Caco-2 (cell line): ENCODE measurements at regions not wholly inside any gene's neighbourhood (a gene's known extent, or its start where the extent isn't known, plus 50 kb on each side); places are given as distances from the start of the nearest gene placed in this dataset.

Experiments used
- BruUV-seq: library from RNA; stranded (reverse); fragments of 400-500 nt; replicated peaks from 2 replicates; lab custom pipeline; 2021; lab: Mats Ljungman, UMichigan
- CTCF ChIA-PET: fragments of 300-600 bp; sonication (Branson Sonifier 250); formaldehyde crosslinking; loops from one replicate; lab custom pipeline; 2022; ENCODE audit warnings: antibody characterized with exemption; lab: Charles Lee
- POLR2A ChIA-PET: fragments of 300-600 bp; sonication (Branson Sonifier 250); formaldehyde crosslinking; loops from one replicate; lab custom pipeline; 2022; ENCODE audit warnings: antibody characterized with exemption; lab: Charles Lee
- DNase-seq, 2 experiments: peaks; one replicate each; pipeline versions ENCODE4 v3.0.0 to v3.0.0-alpha.2; 2020 to 2022
- H3K27me3 ChIP-seq: replicated peaks from 2 replicates; pipeline ENCODE4 v1.6.0; 2011; ENCODE audit warnings: low read length; ENCODE audit not compliant: control insufficient read depth, insufficient read depth
- H3K36me3 ChIP-seq: 2 replicates; pipeline ENCODE4 v1.5.1; 2011; ENCODE audit warnings: low read length; ENCODE audit not compliant: control insufficient read depth, insufficient read depth
- H3K4me1 ChIP-seq: fragments of 250-450 bp; sonication (Bioruptor Pico); 2 replicates; pipeline ENCODE4 v1.5.1; 2020; ENCODE audit warnings: mild to moderate bottlenecking
- H3K4me3 ChIP-seq: 2 replicates; pipeline ENCODE4 v1.5.1; 2011; ENCODE audit warnings: low read depth, mild to moderate bottlenecking, control low read depth, low read length
- H3K9me3 ChIP-seq: fragments of 250-450 bp; sonication (Bioruptor Pico); 2 replicates; pipeline ENCODE4 v1.5.1; 2020; ENCODE audit warnings: mild to moderate bottlenecking, moderate library complexity
- H3K27ac Mint-ChIP-seq: one replicate; pipeline ENCODE4 v1.8.0; 2022; ENCODE audit warnings: mixed read lengths; ENCODE audit not compliant: unreplicated experiment
- H3K27me3 Mint-ChIP-seq: one replicate; pipeline ENCODE4 v1.8.0; 2022; ENCODE audit warnings: mixed read lengths; ENCODE audit not compliant: insufficient read depth, unreplicated experiment
- H3K36me3 Mint-ChIP-seq: one replicate; pipeline ENCODE4 v1.8.0; 2022; ENCODE audit warnings: mild to moderate bottlenecking, mixed read lengths; ENCODE audit not compliant: insufficient read depth, unreplicated experiment
- H3K4me1 Mint-ChIP-seq: one replicate; pipeline ENCODE4 v1.8.0; 2022; ENCODE audit warnings: low read depth, mixed read lengths; ENCODE audit not compliant: unreplicated experiment
- H3K4me3 Mint-ChIP-seq: one replicate; pipeline ENCODE4 v1.8.0; 2022; ENCODE audit warnings: mild to moderate bottlenecking, moderate library complexity, mixed read lengths; ENCODE audit not compliant: unreplicated experiment
- H3K9me3 Mint-ChIP-seq: one replicate; pipeline ENCODE4 v1.8.0; 2022; ENCODE audit warnings: mixed read lengths; ENCODE audit not compliant: unreplicated experiment
- CTCF ChIP-seq, 2 experiments: fragments of 200-600 bp in 1 of 2; IDR thresholded peaks; 1 replicate in 1 of 2; 2 replicates in 1 of 2; pipeline versions ENCODE4 v1.5.1 to v1.8.0; 2011 to 2022; ENCODE audit warnings: antibody characterized with exemption in 1 of 2, control low read depth in 1 of 2, inconsistent platforms in 1 of 2, low read depth in 1 of 2, low read length in 1 of 2, mild to moderate bottlenecking in 1 of 2, moderate library complexity in 1 of 2; ENCODE audit not compliant: insufficient read depth in 1 of 2, severe bottlenecking in 1 of 2, unreplicated experiment in 1 of 2
- intact Hi-C: fragments of 100-400 bp; cut with micrococcal nuclease; formaldehyde crosslinking; loops from one replicate; pipeline ENCODE4 v1.10.0; 2022; ENCODE audit not compliant: unreplicated experiment

GRCh38 chr6:16989382-16989781 is 112.5 kb upstream of the STMND1 start:
- H3K4me3 Mint-ChIP-seq, result no peak overlapping the region
- no peaks in the 10 kb centered on the region for H3K36me3 Mint-ChIP-seq
- no peak overlapping the region for H3K27ac Mint-ChIP-seq
- intact Hi-C loops, result no loop called here
- POLR2A ChIA-PET, result no interaction called here
- H3K27me3 Mint-ChIP-seq, result peaks cover 24% of the 10 kb centered on the region
- no TSS peak for BruUV-seq
- Histone ChIP-seq H3K27me3 (no peaks in the 10 kb centered on the region; the same call in 1 of the 2 replicates), H3K4me1 (no peaks in the 10 kb centered on the region), H3K9me3 (no peaks in the 10 kb centered on the region), H3K4me3 (no peak overlapping the region), H3K36me3 (no peaks in the 10 kb centered on the region)
- H3K4me1 Mint-ChIP-seq, result no peaks in the 10 kb centered on the region
- no peak for TF ChIP-seq CTCF (IDR thresholded peaks at IDR 0.05; ENCODE audit: insufficient read depth in 1 of 2, low read depth in 1 of 2, low read length in 1 of 2, severe bottlenecking in 1 of 2, unreplicated experiment in 1 of 2)
- DNase-seq, result no peak
- no peaks in the 10 kb centered on the region for H3K9me3 Mint-ChIP-seq
- CTCF ChIA-PET, result no interaction called here

GRCh38 chr6:16987996-16988395 is 113.9 kb upstream of the STMND1 start:
- no peak overlapping the region for H3K4me3 Mint-ChIP-seq
- intact Hi-C loops, result no loop called here
- BruUV-seq, result no TSS peak
- ChIA-PET CTCF (no interaction called here), POLR2A (no interaction called here)
- Histone ChIP-seq H3K9me3 (no peaks in the 10 kb centered on the region), H3K36me3 (no peaks in the 10 kb centered on the region), H3K4me3 (no peak overlapping the region), H3K27me3 (no peaks in the 10 kb centered on the region; the same call in 1 of the 2 replicates), H3K4me1 (no peaks in the 10 kb centered on the region)
- no peaks in the 10 kb centered on the region for H3K36me3 Mint-ChIP-seq
- H3K27ac Mint-ChIP-seq, result no peak overlapping the region
- H3K9me3 Mint-ChIP-seq, result no peaks in the 10 kb centered on the region
- H3K4me1 Mint-ChIP-seq, result no peaks in the 10 kb centered on the region
- peaks cover 23% of the 10 kb centered on the region for H3K27me3 Mint-ChIP-seq
- TF ChIP-seq CTCF (IDR thresholded peaks at IDR 0.05; ENCODE audit: insufficient read depth in 1 of 2, low read depth in 1 of 2, low read length in 1 of 2, severe bottlenecking in 1 of 2, unreplicated experiment in 1 of 2), result no peak
- no peak for DNase-seq

- H3K27me3 ChIP-seq, result no peaks in the 10 kb centered on the region; the same call in 1 of the 2 replicates
- Mint-ChIP-seq H3K27ac (no peak overlapping the region), H3K4me3 (no peak overlapping the region), H3K36me3 (no peaks in the 10 kb centered on the region), H3K4me1 (no peaks in the 10 kb centered on the region), H3K9me3 (no peaks in the 10 kb centered on the region), H3K27me3 (peaks cover 19% of the 10 kb centered on the region)
- DNase-seq, result no peak
- ChIA-PET CTCF (interaction anchor here (0.9 kb wide), 1 partner anchor 20 kb away, joined by 3 read pairs; no protein-coding TSS in a partner anchor), POLR2A (no interaction called here)
- H3K4me3 ChIP-seq, result no peak overlapping the region
- BruUV-seq, result no TSS peak
- no peaks in the 10 kb centered on the region for H3K4me1 ChIP-seq
- H3K9me3 ChIP-seq, result no peaks in the 10 kb centered on the region
- no peaks in the 10 kb centered on the region for H3K36me3 ChIP-seq
- intact Hi-C loops, result no loop called here
- no peak for TF ChIP-seq CTCF (IDR thresholded peaks at IDR 0.05; ENCODE audit: insufficient read depth in 1 of 2, low read depth in 1 of 2, low read length in 1 of 2, severe bottlenecking in 1 of 2, unreplicated experiment in 1 of 2)
These were observed 116.2 kb upstream of the STMND1 start for GRCh38 chr6:16985513-16986284.
